ENCODE measurements at regions not wholly inside any gene's neighbourhood (a gene's known extent, or its start where the extent isn't known, plus 50 kb on each side); places are given as distances from the start of the nearest gene placed in this dataset.
A peak's percentile ranks its signal among the peaks of the same experiment; 100 is the strongest.
"Not testable (repeated sequence)": the region's sequence is repeated elsewhere in the genome, so short reads cannot be mapped to it uniquely, and the experiment has no call there.

DNA sequence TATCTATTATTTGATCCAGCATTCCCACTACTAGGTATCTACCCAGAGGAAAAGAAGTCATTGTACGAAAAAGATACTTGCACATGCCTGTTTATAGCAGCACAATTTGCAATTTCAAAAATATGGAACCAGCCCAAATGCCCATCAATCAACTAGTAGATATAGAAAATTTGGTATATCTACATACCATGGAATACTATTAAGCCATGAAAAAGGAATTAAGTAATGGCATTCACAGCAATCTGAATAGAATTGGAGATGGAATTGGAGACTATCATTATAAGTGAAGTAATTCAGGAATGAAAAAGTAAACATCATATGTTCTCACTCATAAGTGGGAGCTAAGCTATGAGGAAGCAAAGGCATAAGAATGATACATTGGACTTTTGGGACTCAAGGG, 177.2 kb upstream of the TAS2R1 start:
- not testable (repeated sequence) for H3K36me3 ChIP-seq (ENCODE audit: control insufficient read depth, insufficient read depth, low read length); H3K4me1 ChIP-seq (ENCODE audit: control insufficient read depth, insufficient read depth, low read length, poor library complexity, severe bottlenecking); H3K9me3 ChIP-seq (ENCODE audit: control insufficient read depth, low read length); H3K4me3 ChIP-seq (ENCODE audit: extremely low read depth, insufficient read depth, low read length, poor library complexity, severe bottlenecking); H3K27ac ChIP-seq (ENCODE audit: low read depth, low read length, severe bottlenecking)
- WGBS, 2 experiments (ENCODE audit: insufficient coverage in 2 of 2) = no CpG with 5 or more reads among the region's 1 CpG

GRCh38 chr5:9801908-9802307, 171.8 kb upstream of the TAS2R1 start:
- 78 to 100% methylated on average over 1 of the region's 2 CpGs for WGBS, 2 experiments (ENCODE audit: insufficient coverage in 2 of 2)
- H3K4me1 ChIP-seq (ENCODE audit: control insufficient read depth, insufficient read depth, low read length, poor library complexity, severe bottlenecking) = no peaks in the 10 kb centered on the region
- H3K4me3 ChIP-seq (ENCODE audit: extremely low read depth, insufficient read depth, low read length, poor library complexity, severe bottlenecking) = no peak overlapping the region
- no peaks in the 10 kb centered on the region for H3K9me3 ChIP-seq (ENCODE audit: control insufficient read depth, low read length)
- no peak overlapping the region for H3K27ac ChIP-seq (ENCODE audit: low read depth, low read length, severe bottlenecking)
- H3K36me3 ChIP-seq (ENCODE audit: control insufficient read depth, insufficient read depth, low read length) = no peaks in the 10 kb centered on the region

- H3K9me3 ChIP-seq (ENCODE audit: control insufficient read depth, low read length) = no peaks in the 10 kb centered on the region
- no peak overlapping the region for H3K27ac ChIP-seq (ENCODE audit: low read depth, low read length, severe bottlenecking)
- H3K36me3 ChIP-seq (ENCODE audit: control insufficient read depth, insufficient read depth, low read length) = no peaks in the 10 kb centered on the region
- H3K4me1 ChIP-seq (ENCODE audit: control insufficient read depth, insufficient read depth, low read length, poor library complexity, severe bottlenecking) = no peaks in the 10 kb centered on the region
- 63 to 80% methylated on average over 2 of the region's 4 CpGs for WGBS, 2 experiments (ENCODE audit: insufficient coverage in 2 of 2)
- H3K4me3 ChIP-seq (ENCODE audit: extremely low read depth, insufficient read depth, low read length, poor library complexity, severe bottlenecking) = no peak overlapping the region
Measured at GRCh38 chr5:9799606-9800005, 169.5 kb upstream of the TAS2R1 start.

DNA sequence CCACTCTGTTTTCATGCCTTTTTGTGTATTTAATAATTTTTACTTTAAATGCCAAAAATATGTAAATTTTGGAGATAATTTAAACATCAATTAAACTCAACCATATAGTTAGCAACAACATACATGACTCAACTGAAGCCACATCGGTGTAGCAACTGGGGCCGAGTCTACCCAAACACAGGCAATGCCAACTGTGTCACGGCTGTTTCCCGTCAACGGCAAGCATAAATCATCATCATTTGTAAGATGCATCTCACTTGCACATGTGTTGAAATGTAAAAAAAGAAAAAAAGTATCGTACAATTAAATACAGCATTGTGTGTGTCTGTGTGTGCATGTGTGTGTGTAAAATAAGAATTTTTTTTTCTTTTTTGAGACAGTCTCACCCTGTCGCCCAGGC, 160.1 kb upstream of the TAS2R1 start:
- 96 to 97% methylated on average over 3 to 6 of the region's 7 CpGs for WGBS, 2 experiments (ENCODE audit: insufficient coverage in 2 of 2)
- Histone ChIP-seq H3K4me1 (ENCODE audit: control insufficient read depth, insufficient read depth, low read length, poor library complexity, severe bottlenecking) (no peaks in the 10 kb centered on the region), H3K27ac (ENCODE audit: low read depth, low read length, severe bottlenecking) (no peak overlapping the region), H3K9me3 (ENCODE audit: control insufficient read depth, low read length) (no peaks in the 10 kb centered on the region), H3K4me3 (ENCODE audit: extremely low read depth, insufficient read depth, low read length, poor library complexity, severe bottlenecking) (no peak overlapping the region), H3K36me3 (ENCODE audit: control insufficient read depth, insufficient read depth, low read length) (no peaks in the 10 kb centered on the region)

- no peaks in the 10 kb centered on the region for H3K4me1 ChIP-seq (ENCODE audit: control insufficient read depth, insufficient read depth, low read length, poor library complexity, severe bottlenecking)
- no peaks in the 10 kb centered on the region for H3K9me3 ChIP-seq (ENCODE audit: control insufficient read depth, low read length)
- no peak overlapping the region for H3K27ac ChIP-seq (ENCODE audit: low read depth, low read length, severe bottlenecking)
- H3K4me3 ChIP-seq (ENCODE audit: extremely low read depth, insufficient read depth, low read length, poor library complexity, severe bottlenecking) = no peak overlapping the region
- H3K36me3 ChIP-seq (ENCODE audit: control insufficient read depth, insufficient read depth, low read length) = no peaks in the 10 kb centered on the region
- whole genome bisulfite sequencing, 2 experiments (ENCODE audit: insufficient coverage in 2 of 2) = 100% methylated on average over 1 of the region's 1 CpG
Measured at GRCh38 chr5:9789777-9790176, 159.6 kb upstream of the TAS2R1 start.

GRCh38 chr5:9787861-9788600, 157.9 kb upstream of the TAS2R1 start:
- Histone ChIP-seq H3K9me3 (ENCODE audit: control insufficient read depth, low read length) (no peaks in the 10 kb centered on the region), H3K4me1 (ENCODE audit: control insufficient read depth, insufficient read depth, low read length, poor library complexity, severe bottlenecking) (no peaks in the 10 kb centered on the region), H3K27ac (ENCODE audit: low read depth, low read length, severe bottlenecking) (no peak overlapping the region), H3K4me3 (ENCODE audit: extremely low read depth, insufficient read depth, low read length, poor library complexity, severe bottlenecking) (no peak overlapping the region), H3K36me3 (ENCODE audit: control insufficient read depth, insufficient read depth, low read length) (no peaks in the 10 kb centered on the region)
- WGBS, 2 experiments (ENCODE audit: insufficient coverage in 2 of 2) = 87 to 97% methylated on average over 5 to 6 of the region's 8 CpGs

GRCh38 chr5:9786380-9787360, 156.5 kb upstream of the TAS2R1 start:
- 100% methylated on average over 2 to 4 of the region's 6 CpGs for WGBS, 2 experiments (ENCODE audit: insufficient coverage in 2 of 2)
- Histone ChIP-seq H3K27ac (ENCODE audit: low read depth, low read length, severe bottlenecking) (no peak overlapping the region), H3K4me3 (ENCODE audit: extremely low read depth, insufficient read depth, low read length, poor library complexity, severe bottlenecking) (no peak overlapping the region), H3K9me3 (ENCODE audit: control insufficient read depth, low read length) (no peaks in the 10 kb centered on the region), H3K36me3 (ENCODE audit: control insufficient read depth, insufficient read depth, low read length) (no peaks in the 10 kb centered on the region), H3K4me1 (ENCODE audit: control insufficient read depth, insufficient read depth, low read length, poor library complexity, severe bottlenecking) (no peaks in the 10 kb centered on the region)

GRCh38 chr5:9785751-9786150, 155.6 kb upstream of the TAS2R1 start:
- Histone ChIP-seq H3K36me3 (ENCODE audit: control insufficient read depth, insufficient read depth, low read length) (no peaks in the 10 kb centered on the region), H3K27ac (ENCODE audit: low read depth, low read length, severe bottlenecking) (no peak overlapping the region), H3K4me1 (ENCODE audit: control insufficient read depth, insufficient read depth, low read length, poor library complexity, severe bottlenecking) (no peaks in the 10 kb centered on the region), H3K9me3 (ENCODE audit: control insufficient read depth, low read length) (no peaks in the 10 kb centered on the region), H3K4me3 (ENCODE audit: extremely low read depth, insufficient read depth, low read length, poor library complexity, severe bottlenecking) (no peak overlapping the region)
- WGBS, 2 experiments (ENCODE audit: insufficient coverage in 2 of 2) = 80% methylated on average over 1 of the region's 2 CpGs

GRCh38 chr5:9784231-9784630, 154.1 kb upstream of the TAS2R1 start:
- no peak overlapping the region for H3K27ac ChIP-seq (ENCODE audit: low read depth, low read length, severe bottlenecking)
- 96 to 100% methylated on average over 2 of the region's 2 CpGs for WGBS, 2 experiments (ENCODE audit: insufficient coverage in 2 of 2)

DNA sequence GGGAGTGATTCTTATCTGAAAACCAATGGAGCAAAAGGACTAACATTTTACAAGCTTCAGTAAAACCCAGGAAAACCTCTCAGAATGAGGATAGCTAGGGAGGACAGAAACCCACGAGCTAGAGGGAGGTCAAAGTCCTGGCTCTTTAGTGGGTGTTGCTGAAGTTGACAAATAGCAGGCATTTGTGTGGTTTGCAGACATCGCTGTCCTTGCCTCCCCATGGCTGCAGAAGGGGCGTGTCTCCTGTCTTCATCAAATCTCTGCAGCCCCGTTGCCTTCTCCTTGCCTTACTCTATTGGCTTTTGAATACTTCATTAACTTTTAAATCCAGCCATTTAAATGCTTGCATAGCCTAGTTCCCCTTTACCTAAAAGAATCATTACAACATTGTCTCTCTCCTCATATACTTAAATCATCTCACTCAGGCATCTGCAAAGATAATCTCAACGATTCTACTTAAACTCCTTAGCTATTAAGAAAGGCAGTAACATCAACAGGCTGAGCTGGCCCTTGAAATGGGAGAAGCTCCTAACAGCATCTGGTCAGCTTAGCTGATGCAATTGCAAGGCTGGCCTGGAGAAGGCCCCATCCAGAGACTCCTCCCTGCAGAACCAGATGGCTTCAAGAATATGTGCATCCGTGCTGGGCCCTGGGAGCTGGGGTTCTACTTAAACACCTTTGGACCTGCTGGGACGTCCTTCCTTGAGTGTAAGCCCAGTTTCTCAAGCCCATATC, 152.8 kb upstream of the TAS2R1 start:
- H3K27ac ChIP-seq (ENCODE audit: low read depth, low read length, severe bottlenecking) = peak overlapping the region; percentile 57

More at GRCh38 chr5:9784231-9784630, 154.1 kb upstream of the TAS2R1 start:
- Histone ChIP-seq H3K36me3 (ENCODE audit: control insufficient read depth, insufficient read depth, low read length) (no peaks in the 10 kb centered on the region), H3K4me3 (ENCODE audit: extremely low read depth, insufficient read depth, low read length, poor library complexity, severe bottlenecking) (no peak overlapping the region), H3K9me3 (ENCODE audit: control insufficient read depth, low read length) (no peaks in the 10 kb centered on the region), H3K4me1 (ENCODE audit: control insufficient read depth, insufficient read depth, low read length, poor library complexity, severe bottlenecking) (no peaks in the 10 kb centered on the region)

More for the DNA sequence above, 152.8 kb upstream of the TAS2R1 start:
- no peaks in the 10 kb centered on the region for H3K4me1 ChIP-seq (ENCODE audit: control insufficient read depth, insufficient read depth, low read length, poor library complexity, severe bottlenecking)
- 66 to 74% methylated on average over 3 of the region's 7 CpGs for WGBS, 2 experiments (ENCODE audit: insufficient coverage in 2 of 2)
- H3K9me3 ChIP-seq (ENCODE audit: control insufficient read depth, low read length) = peaks cover 4% of the 10 kb centered on the region
- H3K36me3 ChIP-seq (ENCODE audit: control insufficient read depth, insufficient read depth, low read length) = no peaks in the 10 kb centered on the region
- H3K4me3 ChIP-seq (ENCODE audit: extremely low read depth, insufficient read depth, low read length, poor library complexity, severe bottlenecking) = no peak overlapping the region

Measured in mesodermal cell (in vitro differentiated cells).